IMR-90 (cell line): ENCODE measurements at regions not wholly inside any gene's neighbourhood (a gene's known extent, or its start where the extent isn't known, plus 50 kb on each side); places are given as distances from the start of the nearest gene placed in this dataset.

ENCODE experiments used
- ATAC-seq: fragments of 200-7000 bp; cut with Tn5 transposase; 2 replicates; pipeline ENCODE4 v1.9.1; 2020; ENCODE audit warnings: low read depth, mild to moderate bottlenecking, moderate library complexity
- BruUV-seq: library from RNA; stranded (reverse); fragments of 400-500 nt; replicated peaks from 2 replicates; lab custom pipeline; 2021; lab: Mats Ljungman, UMichigan
- CTCF ChIA-PET: fragments of 300-600 bp; formaldehyde crosslinking; extraction: SDS; loops from one replicate; lab custom pipeline; 2021; ENCODE audit warnings: antibody characterized with exemption; lab: Yijun Ruan, JAX
- POLR2A ChIA-PET: fragments of 300-600 bp; sonication (Branson Sonifier 250); formaldehyde crosslinking; loops from one replicate; lab custom pipeline; 2022; ENCODE audit warnings: antibody characterized with exemption; ENCODE audit not compliant: unreplicated experiment; lab: Charles Lee
- DNase-seq: peaks from one replicate; pipeline ENCODE4 v3.0.0; 2013
- H2AFZ ChIP-seq: replicated peaks from 2 replicates; pipeline ENCODE3; 2013; ENCODE audit warnings: low read length, mild to moderate bottlenecking; ENCODE audit not compliant: poor library complexity
- H2AK5ac ChIP-seq: 2 replicates; pipeline ENCODE4 v1.6.1; 2013; ENCODE audit warnings: low read depth, low read length, inconsistent platforms
- H2AK9ac ChIP-seq: replicated peaks from 2 replicates; pipeline ENCODE3; 2013; ENCODE audit warnings: mild to moderate bottlenecking, low read depth, low read length, moderate library complexity; ENCODE audit not compliant: poor library complexity
- H2BK120ac ChIP-seq: 2 replicates; pipeline ENCODE4 v1.6.1; 2013; ENCODE audit warnings: low read depth, low read length, inconsistent platforms
- H2BK15ac ChIP-seq: 3 replicates; pipeline ENCODE4 v1.6.1; 2013; ENCODE audit warnings: low read depth, low read length, inconsistent platforms
- H2BK20ac ChIP-seq: 2 replicates; pipeline ENCODE4 v1.6.1; 2013; ENCODE audit warnings: low read depth, mild to moderate bottlenecking, inconsistent platforms, low read length, moderate library complexity
- H2BK5ac ChIP-seq: 2 replicates; pipeline ENCODE4 v1.6.1; 2013; ENCODE audit warnings: mild to moderate bottlenecking, low read depth, low read length, inconsistent platforms; ENCODE audit not compliant: poor library complexity, severe bottlenecking
- H3K14ac ChIP-seq: replicated peaks from 2 replicates; pipeline ENCODE4 v1.6.1; 2013; ENCODE audit warnings: low read depth, low read length, inconsistent platforms
- H3K18ac ChIP-seq: 2 replicates; pipeline ENCODE4 v1.6.1; 2013; ENCODE audit warnings: low read depth, low read length, control low read depth
- H3K23ac ChIP-seq: 2 replicates; pipeline ENCODE4 v1.6.1; 2013; ENCODE audit warnings: low read depth, low read length, inconsistent platforms
- H3K27ac ChIP-seq: 2 replicates; pipeline ENCODE4 v1.5.1; 2013; ENCODE audit warnings: mild to moderate bottlenecking, control low read depth, low read length; ENCODE audit not compliant: insufficient read depth
- H3K27me3 ChIP-seq: 2 replicates; pipeline ENCODE4 v1.6.1; 2013; ENCODE audit warnings: low read length; ENCODE audit not compliant: control insufficient read depth, insufficient read depth
- H3K36me3 ChIP-seq: 2 replicates; pipeline ENCODE4 v1.6.1; 2013; ENCODE audit warnings: low read length, mixed read lengths; ENCODE audit not compliant: control insufficient read depth, insufficient read depth
- H3K4ac ChIP-seq: 2 replicates; pipeline ENCODE4 v1.6.1; 2013; ENCODE audit warnings: low read depth, low read length, inconsistent platforms
- H3K4me1 ChIP-seq: 2 replicates; pipeline ENCODE4 v1.6.1; 2013; ENCODE audit warnings: low read length, mixed read lengths; ENCODE audit not compliant: control insufficient read depth, insufficient read depth
- H3K4me2 ChIP-seq: 2 replicates; pipeline ENCODE4 v1.6.1; 2013; ENCODE audit warnings: low read depth, mild to moderate bottlenecking, control low read depth, low read length, moderate library complexity
- H3K4me3 ChIP-seq: 2 replicates; pipeline ENCODE4 v1.5.1; 2013; ENCODE audit warnings: low read depth, mild to moderate bottlenecking, control low read depth, low read length, moderate library complexity; ENCODE audit not compliant: insufficient read depth
- H3K56ac ChIP-seq: 2 replicates; pipeline ENCODE4 v1.6.1; 2013; ENCODE audit warnings: low read length, inconsistent platforms; ENCODE audit not compliant: insufficient read depth; ENCODE audit errors: extremely low read depth
- H3K79me1 ChIP-seq, 2 experiments: 2 replicates each; pipeline ENCODE4 v1.6.1; 2013; ENCODE audit warnings: low read length in 2 of 2, inconsistent platforms in 1 of 2, low read depth in 1 of 2
- H3K9ac ChIP-seq: 2 replicates; pipeline ENCODE4 v1.6.1; 2013; ENCODE audit warnings: low read depth, low read length, control low read depth
- H3K9me1 ChIP-seq: 2 replicates; pipeline ENCODE4 v1.6.1; 2013; ENCODE audit warnings: low read length, inconsistent platforms; ENCODE audit not compliant: insufficient read depth
- H3K9me3 ChIP-seq: 2 replicates; pipeline ENCODE4 v1.6.1; 2013; ENCODE audit warnings: low read length; ENCODE audit not compliant: control insufficient read depth, insufficient read depth
- H4K20me1 ChIP-seq: 2 replicates; pipeline ENCODE4 v1.6.1; 2013; ENCODE audit warnings: low read length, inconsistent platforms; ENCODE audit not compliant: insufficient read depth
- H4K5ac ChIP-seq: 2 replicates; pipeline ENCODE4 v1.6.1; 2013; ENCODE audit warnings: mild to moderate bottlenecking, low read depth, low read length, control low read depth
- H4K8ac ChIP-seq, 2 experiments: 2 replicates each; pipeline ENCODE4 v1.6.1; 2013; ENCODE audit warnings: low read depth in 2 of 2, low read length in 2 of 2, control low read depth in 1 of 2, inconsistent platforms in 1 of 2
- H4K91ac ChIP-seq: 2 replicates; pipeline ENCODE4 v1.6.1; 2013; ENCODE audit warnings: low read depth, low read length, inconsistent platforms; ENCODE audit not compliant: insufficient read depth
- CEBPB ChIP-seq: IDR thresholded peaks from 2 replicates; pipeline ENCODE4 v1.6.1; 2012; ENCODE audit warnings: low read depth, low read length, improper control_type of control experiment
- CTCF ChIP-seq: conservative IDR thresholded peaks from 2 replicates; pipeline ENCODE4 v1.5.1; 2012; ENCODE audit warnings: mild to moderate bottlenecking, low read depth, low read length, improper control_type of control experiment
- ELK1 ChIP-seq: fragments of 150-350 bp; IDR thresholded peaks from 2 replicates; pipeline ENCODE4 v1.6.1; 2016; ENCODE audit warnings: low read depth, mild to moderate bottlenecking, low read length, moderate library complexity, borderline replicate concordance
- FOS ChIP-seq: fragments of 150-350 bp; IDR thresholded peaks from 2 replicates; pipeline ENCODE4 v1.6.1; 2016; ENCODE audit warnings: low read depth, low read length
- MXI1 ChIP-seq: IDR thresholded peaks from 2 replicates; pipeline ENCODE4 v1.6.1; 2012; ENCODE audit warnings: low read depth, mild to moderate bottlenecking, low read length, moderate library complexity, borderline replicate concordance
- POLR2A ChIP-seq: IDR thresholded peaks from 2 replicates; pipeline ENCODE4 v1.6.1; 2012; ENCODE audit warnings: mild to moderate bottlenecking, low read depth, low read length
- RAD21 ChIP-seq: IDR thresholded peaks from 2 replicates; pipeline ENCODE4 v1.6.1; 2012; ENCODE audit warnings: low read length, improper control_type of control experiment
- RCOR1 ChIP-seq: IDR thresholded peaks from 2 replicates; pipeline ENCODE4 v1.6.1; 2012; ENCODE audit warnings: mild to moderate bottlenecking, low read length, improper control_type of control experiment; ENCODE audit not compliant: insufficient replicate concordance
- RFX5 ChIP-seq: IDR thresholded peaks from 2 replicates; pipeline ENCODE4 v1.8.0; 2012; ENCODE audit warnings: low read depth, mild to moderate bottlenecking, low read length, moderate library complexity
- WGBS, 2 experiments: methylation state at CpG; one replicate each; pipeline versions ENCODE4 v1.1.5 to v1.1.7; 2013; ENCODE audit warnings: missing lambda C conversion rate in 2 of 2; ENCODE audit not compliant: insufficient read length in 1 of 2; ENCODE audit errors: extremely low coverage in 2 of 2; 5-methylcytosine and 5-hydroxymethylcytosine counted together
- dilution Hi-C: fragments of 300-500 bp; cut with HindIII; formaldehyde crosslinking; loops from one replicate; pipeline ENCODE4 v1.14.3; 2018; ENCODE audit warnings: low sequenced_read_pairs; ENCODE audit not compliant: unreplicated experiment
- in situ Hi-C: fragments of 300-500 bp; cut with MboI; formaldehyde crosslinking; loops from 3 replicates; pipeline ENCODE4 v1.14.3; 2019; ENCODE audit warnings: low sequenced_read_pairs, inconsistent platforms, mixed read lengths
- intact Hi-C: fragments of 100-400 bp; cut with micrococcal nuclease; formaldehyde crosslinking; loops from 2 replicates; pipeline ENCODE4 v1.10.0; 2022

DNA sequence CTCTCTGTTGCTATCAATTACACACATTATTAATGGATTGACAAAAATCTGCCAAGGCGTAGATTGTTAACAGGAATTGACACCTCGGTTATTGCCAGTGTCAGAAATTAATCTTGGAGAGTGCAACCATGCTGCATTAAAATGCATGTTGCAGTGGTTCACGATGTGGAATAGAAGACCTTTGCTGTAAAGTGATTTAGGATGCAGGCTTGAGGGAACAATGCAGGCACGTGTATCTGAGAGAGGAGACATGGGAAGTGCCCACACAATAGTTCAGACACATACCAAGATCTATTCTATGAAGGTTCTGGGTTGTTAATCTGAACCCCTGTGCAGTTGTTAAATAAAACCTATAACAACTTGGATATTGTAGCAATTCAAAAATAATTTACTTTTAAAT is 1032.8 kb upstream of the CDH8 start:
- Histone ChIP-seq H4K91ac (no peak overlapping the region), H3K4me3 (no peak overlapping the region), H2BK120ac (no peak overlapping the region), H4K20me1 (no peaks in the 10 kb centered on the region), H2AFZ (no peak overlapping the region), H3K56ac (no peak overlapping the region), H3K23ac (no peak overlapping the region), H3K27me3 (no peaks in the 10 kb centered on the region), H3K79me1 (no peaks in the 10 kb centered on the region), H3K9me3 (no peaks in the 10 kb centered on the region), H4K8ac (no peak overlapping the region), H4K5ac (no peak overlapping the region), H3K9ac (no peak overlapping the region), H3K4me1 (no peaks in the 10 kb centered on the region), H3K9me1 (no peaks in the 10 kb centered on the region), H3K27ac (no peak overlapping the region), H3K4me2 (no peak overlapping the region), H2BK5ac (no peak overlapping the region), H3K18ac (no peak overlapping the region), H3K4ac (no peak overlapping the region), H3K36me3 (no peaks in the 10 kb centered on the region), H2AK9ac (no peak overlapping the region), H3K14ac (no peak overlapping the region), H2AK5ac (no peak overlapping the region), H2BK20ac (no peak overlapping the region), H2BK15ac (no peak overlapping the region)
- intact Hi-C loops (no loop called here), dilution Hi-C loops (no loop called here), in situ Hi-C loops (no loop called here)
- no TSS peak for BruUV-seq
- ChIA-PET CTCF (no interaction called here), POLR2A (no interaction called here)
- no peak for TF ChIP-seq POLR2A
- TF ChIP-seq CEBPB = no peak
- TF ChIP-seq RFX5 = no peak
- no peak for TF ChIP-seq RAD21
- TF ChIP-seq FOS = no peak
- TF ChIP-seq ELK1 = no peak
- no peak for TF ChIP-seq RCOR1
- no peak for TF ChIP-seq CTCF
- TF ChIP-seq MXI1 = no peak
- no CpG with 5 or more reads among the region's 4 CpGs for WGBS, 2 experiments
- ATAC-seq = no peak
- DNase-seq = no peak
